GM21529 (cell line): ENCODE measurements at regions not wholly inside any gene's neighbourhood (a gene's known extent, or its start where the extent isn't known, plus 50 kb on each side); places are given as distances from the start of the nearest gene placed in this dataset.

ENCODE experiments used
- ATAC-seq: cut with Tn5 transposase; IDR thresholded peaks from one replicate; pipeline ENCODE4 v1.9.1; 2021; ENCODE audit not compliant: unreplicated experiment

DNA sequence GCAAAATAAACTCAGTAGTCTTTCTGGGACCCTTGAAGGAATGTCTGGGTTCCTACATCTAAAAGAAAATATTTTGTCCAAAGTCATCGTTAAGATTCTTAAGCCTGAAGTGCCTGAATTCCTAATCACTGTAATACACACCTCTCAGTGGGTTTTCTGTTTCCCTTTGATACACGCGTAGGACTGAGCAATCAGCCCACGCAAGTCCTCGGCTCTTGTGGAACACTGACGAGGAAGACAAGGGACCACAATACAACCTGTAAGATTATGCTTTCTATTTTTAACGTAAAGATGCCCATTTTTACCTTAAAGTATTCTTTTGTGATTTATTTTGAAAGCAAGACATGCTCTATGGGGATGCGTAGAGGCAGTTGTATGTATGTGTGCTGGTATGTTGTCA, 472.8 kb upstream of the CELF2 start:
- ATAC-seq = no peak

DNA sequence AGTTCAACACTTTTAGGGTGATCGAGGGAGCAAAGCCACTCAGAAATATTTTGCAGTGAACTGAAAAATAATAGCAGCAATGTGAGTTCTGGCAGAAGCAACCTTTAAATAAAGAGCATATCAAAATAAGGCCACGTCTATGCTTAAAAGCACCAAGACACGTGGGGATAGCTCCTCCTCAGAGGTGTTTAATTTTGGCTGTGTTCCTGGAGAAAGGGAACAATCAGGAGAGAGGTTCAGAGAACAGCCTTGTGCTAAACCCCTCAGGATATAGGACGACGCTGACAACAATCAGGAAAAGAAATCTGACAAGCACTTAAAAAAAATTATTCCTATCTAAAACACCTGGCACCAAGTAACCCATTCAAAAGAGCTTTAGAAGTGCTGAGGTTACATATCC, 471.9 kb upstream of the CELF2 start:
- ATAC-seq = no peak

DNA sequence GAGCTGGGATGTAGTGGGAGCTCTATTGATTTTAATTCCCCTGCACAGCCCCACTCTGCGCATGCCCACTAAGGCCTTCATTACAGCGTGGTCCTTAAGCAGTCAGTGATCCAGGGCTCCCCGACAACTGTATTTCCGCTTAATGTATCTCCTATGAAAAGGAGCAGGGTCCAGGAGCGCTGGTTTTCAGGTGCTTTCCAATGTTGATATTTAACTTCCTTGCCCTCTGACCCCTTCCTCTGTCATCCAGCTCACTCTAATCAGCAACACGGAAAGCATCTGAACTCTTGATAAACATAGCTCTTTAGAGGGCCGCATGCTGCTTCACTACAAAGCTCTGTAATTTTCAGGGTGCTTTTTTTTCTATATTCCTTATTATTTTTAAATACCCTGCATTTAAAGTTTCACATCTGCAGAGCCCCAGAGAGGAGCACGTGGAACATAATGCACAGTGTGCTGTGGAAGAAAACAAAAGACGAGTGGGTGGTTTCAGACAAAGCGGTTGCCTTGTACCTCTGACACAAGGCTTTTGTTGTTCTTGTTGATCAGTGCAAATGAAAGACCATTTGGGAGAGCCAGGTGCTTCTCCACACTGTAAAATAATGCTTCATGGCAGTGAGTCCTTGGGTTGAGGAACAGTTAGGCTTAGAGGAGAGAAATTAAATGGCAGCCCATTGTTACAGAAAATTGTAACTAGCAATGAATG, 465.9 kb upstream of the CELF2 start:
- no peak for ATAC-seq

DNA sequence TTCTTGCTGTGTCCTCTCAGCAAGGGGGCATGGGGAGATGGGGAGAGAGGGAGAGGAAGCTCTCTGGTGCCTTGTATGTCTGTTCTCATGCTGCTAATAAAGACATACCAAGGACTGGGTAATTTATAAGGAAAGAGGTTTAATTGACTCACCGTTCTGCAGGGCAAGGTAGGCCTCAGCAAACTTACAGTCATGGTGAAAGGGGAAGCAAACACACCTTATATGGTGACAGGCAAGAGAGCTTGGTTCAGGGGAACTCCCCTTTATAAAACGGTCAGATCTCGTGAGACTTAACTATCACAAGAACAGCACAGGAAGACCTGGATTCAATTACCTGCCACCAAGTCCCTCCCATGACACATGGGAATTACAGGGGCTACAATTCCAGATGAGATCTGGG, 464.7 kb upstream of the CELF2 start:
- no peak for ATAC-seq

DNA sequence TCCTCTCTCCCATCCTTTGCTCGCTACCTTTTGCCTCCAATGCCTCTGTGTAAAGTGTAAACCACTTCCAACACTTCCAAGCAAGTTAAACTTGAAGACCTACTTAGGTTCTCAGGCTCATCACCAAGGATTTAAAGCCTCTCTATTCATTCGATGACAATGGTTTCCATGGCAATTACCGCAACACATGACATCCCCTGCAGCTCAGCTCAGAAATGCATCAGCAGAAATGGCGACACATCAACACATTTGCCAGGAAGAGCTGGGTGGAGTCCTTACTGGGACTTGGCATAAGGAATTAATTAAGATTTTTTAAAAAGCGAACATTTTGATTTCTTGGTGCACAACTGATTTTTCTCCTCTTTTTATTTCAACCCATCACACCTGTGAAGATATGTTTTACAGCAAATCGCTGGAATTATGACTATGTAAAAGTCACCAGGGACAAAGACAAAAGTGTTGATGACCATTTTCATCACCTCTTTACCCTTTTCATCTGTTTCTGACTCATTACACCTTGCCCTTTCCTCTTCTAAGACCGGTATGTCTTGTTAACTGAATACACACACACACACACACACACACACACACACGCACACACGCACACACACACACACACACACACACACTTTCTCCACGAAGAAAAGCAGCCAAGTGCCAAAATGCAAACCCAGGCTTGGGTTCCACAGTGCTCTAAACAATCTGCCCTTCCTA, 453.4 kb upstream of the CELF2 start:
- ATAC-seq = no peak

DNA sequence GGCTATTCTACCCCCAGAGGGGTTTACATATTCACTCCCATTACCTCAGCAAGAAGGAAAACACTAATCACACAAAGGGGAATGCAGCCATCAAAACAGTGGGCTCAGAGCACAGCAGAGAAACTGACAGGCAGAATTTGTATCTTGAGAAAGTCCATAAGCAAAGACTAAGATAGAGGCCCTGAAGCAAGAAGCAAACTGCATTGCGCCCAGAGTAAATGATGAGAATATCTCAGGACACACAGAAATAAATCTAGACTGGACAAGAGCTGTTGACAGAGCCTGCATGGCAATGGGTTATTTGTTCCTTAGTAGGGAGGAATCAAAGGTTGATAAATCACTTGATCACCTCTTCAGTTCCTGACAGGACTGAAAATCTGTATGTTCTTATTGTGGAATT, 440.7 kb upstream of the CELF2 start:
- no peak for ATAC-seq

DNA sequence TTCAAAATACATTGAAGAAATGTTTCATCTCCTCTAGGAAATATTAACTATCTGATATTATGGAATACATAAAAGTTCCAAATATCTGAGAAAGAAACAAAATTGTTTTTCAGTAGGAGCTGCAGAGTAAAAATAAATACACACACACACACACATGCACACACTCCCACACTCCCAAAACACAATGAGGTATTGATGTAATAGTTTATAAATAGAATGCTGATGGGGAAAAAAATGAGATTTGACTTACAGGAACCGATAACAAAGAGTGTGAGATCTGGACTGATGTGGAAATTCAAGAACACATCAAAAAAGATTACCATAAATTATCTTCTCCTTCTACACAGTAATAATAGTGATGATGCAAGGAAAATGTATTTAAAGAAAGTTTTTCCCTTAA, 438.0 kb upstream of the CELF2 start:
- no peak for ATAC-seq

DNA sequence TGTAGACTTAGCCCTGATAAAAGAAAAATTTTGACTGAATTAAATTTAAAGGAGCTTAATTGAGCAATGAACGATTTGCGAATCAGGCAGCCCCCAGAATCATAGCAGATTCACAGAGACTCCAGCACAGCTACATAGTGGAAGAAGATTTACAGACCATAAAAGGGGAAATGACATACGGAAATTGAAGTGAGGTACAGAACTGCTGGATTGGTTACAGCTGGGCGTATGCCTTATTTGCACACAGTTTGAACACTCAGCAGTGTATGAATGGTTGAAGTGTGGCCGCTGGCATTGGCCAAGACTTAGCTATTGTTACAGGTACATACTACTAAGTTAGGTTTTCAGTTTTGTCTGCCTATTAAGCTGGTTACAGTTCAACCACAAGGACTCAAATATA, 433.5 kb upstream of the CELF2 start:
- no peak for ATAC-seq

DNA sequence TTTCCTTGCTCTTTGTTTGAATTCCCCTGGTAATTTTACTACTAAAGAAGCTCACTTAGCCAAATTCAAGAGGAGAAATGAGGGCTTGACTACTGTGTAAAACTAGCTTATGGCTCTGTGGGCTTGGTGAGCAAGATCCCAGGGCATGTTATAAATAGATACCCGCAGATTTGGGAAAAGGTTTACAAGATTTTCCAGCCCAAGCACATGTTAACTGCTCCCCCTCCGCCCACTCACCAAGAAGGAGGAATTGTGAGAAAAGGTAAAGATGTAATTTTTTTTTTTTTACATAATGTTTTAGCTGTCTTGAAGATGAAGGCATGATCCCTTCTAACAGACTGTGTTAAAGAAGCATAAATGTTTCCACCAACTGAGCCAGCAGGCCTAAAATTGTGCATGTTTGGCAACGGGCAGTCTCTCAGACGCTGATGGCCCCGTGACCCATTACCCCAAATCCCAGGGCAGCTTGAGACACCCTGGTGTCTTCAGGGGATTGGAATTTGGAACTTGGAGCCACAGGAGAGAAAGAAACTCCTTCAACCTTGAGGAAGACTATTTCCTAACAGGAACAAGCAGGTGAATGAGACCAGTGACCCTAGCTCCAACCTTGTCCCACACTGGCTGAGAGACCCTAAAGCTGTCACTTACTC, 429.8 kb upstream of the CELF2 start:
- ATAC-seq = no peak

DNA sequence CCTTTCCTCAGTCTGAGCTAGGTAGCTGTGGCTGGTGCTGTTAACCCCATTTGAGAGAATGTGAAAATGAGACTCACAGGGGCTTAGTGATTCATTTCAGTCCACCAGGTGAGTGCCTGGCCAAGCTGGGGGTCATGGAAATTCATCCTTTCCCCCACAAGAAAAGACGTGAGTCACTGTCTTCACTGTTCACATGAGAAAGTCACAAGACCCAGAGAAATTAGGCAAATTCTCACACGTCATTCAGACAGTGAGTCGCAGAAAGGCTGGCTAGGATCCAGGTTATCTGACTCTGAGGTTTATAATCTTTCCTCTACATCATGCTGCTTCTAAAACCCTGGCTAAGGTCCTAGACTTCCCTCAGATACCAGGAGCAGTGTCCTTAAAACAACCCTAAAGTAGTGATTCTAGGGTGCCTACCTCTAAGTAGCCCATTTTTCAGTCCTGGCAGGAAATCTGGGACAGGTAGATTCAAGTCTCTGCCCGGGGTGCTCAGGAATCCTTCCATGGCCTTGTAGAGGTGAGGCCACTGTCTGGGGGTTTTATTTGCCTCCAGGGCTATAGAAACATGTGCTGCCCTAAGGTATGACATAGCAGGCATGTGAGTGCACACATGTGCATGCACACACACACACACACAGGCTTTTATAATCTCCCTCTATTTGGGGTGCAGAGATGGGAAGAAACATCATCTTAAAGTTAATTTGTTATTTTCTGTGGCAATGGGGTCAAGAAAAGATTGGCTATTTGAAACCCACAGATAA, 427.9 kb upstream of the CELF2 start:
- ATAC-seq = peak; percentile 87

DNA sequence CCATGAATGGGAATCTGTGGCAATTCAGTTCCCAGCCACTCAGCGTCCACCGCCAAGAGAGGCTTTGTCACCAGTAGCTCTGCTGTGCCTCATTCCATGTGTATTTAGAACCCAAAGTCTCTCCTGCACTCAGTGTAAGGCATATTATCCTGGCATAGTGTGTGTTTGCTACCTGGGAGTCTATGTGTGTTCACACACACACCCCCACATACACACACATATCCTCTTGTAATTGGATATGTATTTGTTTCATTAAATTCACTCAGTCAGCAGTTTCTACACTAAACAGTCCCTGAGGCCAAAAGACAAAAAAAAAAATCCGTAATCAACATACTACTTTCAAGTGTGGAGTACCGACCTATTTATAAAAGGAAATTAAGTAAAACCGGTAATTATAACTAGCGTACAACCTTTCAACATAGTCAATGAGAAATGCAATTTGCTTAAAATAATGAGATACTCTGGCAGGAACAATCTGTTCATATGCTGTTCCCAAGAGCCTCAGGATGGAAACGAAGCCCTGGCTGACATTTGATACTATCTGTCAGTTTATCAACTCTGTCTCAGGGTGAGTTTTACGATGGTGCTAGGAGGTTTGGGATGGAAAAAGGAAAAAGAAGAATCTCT, 425.8 kb upstream of the CELF2 start:
- ATAC-seq = no peak

DNA sequence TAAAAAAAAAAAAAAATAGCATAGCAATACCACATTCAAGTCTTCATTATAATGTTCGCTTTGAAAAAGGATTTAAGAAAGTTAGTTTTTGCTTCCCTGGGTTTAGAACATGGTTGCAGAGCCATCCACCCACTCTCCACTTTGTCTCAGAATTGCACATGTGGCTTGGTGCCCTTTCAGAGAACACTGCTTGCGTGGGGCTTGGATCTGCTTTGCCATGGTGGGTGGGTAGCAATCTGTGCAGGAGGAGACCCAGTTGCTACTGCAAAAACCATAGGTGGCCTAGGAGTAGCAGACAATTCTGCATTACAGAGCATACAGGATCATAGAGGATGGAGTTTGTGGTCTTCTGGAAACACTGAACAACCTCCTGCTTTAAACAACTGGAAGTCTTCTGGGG, 421.4 kb upstream of the CELF2 start:
- ATAC-seq = no peak

DNA sequence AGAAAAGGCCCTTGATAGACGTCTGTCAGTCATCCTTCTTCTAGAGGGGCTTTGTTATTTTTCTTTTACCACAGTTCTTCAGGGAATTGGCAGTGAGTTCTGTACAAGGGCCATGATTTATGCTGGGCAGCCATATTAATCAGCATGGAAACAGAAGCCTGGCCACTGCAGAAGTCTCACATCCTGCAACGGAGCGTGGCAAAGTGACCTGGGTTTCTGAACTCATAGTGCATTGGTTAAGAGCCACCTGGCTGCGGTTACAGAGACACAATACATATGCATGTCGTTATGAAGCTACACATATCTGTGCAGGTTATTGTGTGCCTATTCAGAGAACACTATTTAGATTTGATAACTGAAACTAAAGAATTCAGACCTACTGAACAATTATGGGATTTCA, 419.4 kb upstream of the CELF2 start:
- peak; percentile 72 for ATAC-seq

DNA sequence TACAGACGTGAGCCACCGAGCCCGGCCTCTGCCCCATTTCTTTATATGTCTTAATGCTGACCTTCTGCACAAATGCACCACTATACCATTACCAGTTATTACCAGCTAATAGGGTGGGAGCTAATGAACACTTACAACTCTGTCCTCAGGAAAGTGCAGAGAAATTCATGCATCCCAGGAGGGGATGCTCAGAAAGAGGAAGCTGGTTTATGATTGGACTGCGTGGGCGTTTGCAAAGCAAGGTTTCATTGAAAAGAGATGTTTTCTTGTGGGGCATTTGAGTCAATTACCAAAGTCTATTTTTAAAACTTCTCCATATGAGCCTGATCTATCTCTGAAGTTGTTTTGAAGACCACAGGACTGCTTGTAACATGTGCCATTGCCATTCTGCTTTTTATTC, 417.7 kb upstream of the CELF2 start:
- ATAC-seq = no peak

DNA sequence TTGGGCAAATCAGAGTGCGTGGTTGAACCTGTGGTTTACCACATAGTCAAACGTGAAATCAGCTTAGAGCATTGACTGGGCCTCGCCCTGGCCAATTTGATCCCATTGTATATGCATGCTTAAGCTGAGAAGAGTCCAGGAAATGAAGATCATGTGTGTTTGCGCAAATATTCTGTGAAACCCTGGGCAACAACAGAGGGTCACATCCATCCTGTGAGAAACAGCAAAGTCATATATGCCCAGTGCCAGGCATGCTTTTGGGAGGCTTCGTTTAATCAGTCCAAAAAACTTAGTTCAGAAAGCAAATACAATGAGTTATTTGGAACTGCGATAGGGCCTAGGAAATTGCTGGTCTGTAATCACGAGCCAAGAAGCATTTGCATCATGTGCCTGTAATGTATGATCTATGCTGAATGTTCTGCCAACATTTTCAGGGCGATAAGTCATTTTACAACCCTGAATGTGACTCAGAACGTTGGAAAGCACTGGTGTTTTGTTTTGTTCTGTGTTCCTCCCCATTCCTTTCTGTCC, 412.1 kb upstream of the CELF2 start:
- no peak for ATAC-seq

DNA sequence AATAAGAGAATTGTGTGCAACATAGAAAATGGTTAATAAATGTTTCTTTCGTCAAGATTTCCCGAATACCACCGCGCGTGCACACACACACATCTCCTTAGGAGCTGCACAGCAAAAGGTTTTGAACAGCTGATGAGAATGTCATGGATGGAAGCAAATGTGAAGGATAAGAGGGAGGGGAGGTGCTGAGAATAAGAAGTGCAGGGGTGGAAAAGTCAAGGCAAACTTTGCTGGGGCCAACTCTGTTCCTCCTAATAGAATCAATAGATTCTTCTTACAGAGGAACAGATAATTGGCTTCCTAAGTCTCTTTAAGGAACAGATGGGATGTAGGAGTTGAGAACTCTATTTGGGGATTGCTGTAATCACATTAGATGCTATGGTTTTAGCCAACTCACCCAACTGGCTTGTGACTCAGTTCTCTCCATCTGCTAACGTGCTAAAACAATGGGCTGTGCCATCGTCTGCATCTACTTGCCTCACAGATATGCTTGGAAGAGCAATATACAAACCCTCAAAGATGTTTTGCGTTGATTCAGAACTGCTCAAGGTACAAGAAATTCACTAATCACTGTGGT, 408.2 kb upstream of the CELF2 start:
- ATAC-seq = no peak

DNA sequence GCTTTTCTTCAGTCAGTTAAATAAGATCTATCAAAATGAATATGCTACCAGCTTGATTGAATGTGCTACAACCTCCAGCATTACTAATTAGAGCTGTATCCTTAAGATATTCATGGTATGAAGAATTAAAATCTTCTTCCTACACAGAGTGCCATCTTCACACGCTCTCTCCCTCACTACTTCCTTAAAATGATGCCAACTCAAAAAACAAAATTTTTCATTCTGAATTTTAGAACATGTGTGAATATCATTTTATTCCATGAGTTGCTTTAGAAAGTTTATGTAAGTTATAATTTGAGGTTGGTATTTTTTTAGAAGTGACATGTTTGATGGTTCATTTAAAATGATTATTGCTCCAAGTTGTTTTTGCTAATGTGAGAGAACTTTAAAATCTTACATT, 407.5 kb upstream of the CELF2 start:
- no peak for ATAC-seq

DNA sequence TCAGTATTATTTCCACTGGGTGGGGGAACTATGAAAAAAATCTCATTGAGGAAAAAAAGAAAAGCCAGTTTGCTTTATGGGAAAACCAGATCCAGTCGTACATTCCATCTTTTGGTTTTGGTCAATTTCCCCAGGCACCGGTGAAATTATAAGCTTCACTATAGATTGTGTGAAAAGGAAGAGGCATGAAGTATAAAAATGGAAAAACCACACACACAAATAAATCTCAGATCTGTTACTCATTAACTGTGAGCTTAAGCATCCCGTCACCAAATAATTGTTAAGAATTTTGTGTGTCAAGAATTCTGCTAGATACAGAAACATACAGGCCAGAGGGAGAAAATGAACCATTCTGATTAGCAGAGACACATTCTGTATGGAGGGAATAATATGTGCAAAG, 405.5 kb upstream of the CELF2 start:
- ATAC-seq = no peak

DNA sequence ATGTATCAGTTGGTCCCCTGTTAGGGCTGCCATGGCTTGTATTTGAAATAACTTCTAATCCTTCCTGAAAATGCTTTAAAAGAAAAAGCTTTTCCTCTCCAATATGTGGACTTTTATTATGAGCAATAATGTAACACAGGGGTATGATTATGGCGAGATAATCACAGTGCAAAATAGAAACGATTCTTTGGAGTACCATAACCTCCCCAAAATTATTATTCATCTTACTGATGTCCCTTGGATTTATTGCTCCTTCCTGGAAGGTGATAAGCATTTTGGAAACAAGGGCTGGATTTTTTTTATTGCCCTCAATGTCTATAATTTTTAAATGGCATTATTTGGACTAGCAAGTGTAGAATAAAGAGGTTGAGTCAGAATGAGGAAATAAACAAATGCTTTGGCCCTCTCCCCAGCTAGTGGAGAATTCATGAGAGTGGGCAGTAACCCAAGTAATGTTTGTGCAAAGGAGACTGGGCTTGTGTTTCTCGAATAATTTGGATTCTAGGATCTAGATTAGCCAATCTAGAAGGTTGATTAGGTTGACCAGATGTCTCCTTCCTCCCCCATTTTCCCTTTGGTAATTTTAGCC, 403.9 kb upstream of the CELF2 start:
- no peak for ATAC-seq

DNA sequence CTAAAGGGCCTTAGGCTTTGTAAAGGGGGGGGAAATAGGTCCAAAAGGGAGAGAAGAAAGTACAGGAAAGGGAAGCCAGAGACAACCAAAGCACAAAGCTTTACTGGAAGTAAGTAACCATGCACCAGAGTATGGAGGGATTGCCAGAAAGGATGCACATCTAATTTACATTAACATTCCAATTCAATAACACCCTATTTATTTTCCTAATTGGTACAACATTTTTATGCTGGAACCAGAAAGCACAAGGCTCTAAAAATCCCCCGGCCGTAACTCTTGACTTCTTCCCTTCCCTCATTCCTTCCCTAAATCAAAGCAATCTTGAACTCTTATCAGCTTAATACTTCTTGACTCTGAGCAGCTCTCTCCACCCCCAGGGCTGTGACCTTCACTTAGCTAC, 400.0 kb upstream of the CELF2 start:
- ATAC-seq = no peak
